ENCODE measurements at regions not wholly inside any gene's neighbourhood (a gene's known extent, or its start where the extent isn't known, plus 50 kb on each side); places are given as distances from the start of the nearest gene placed in this dataset.

DNA sequence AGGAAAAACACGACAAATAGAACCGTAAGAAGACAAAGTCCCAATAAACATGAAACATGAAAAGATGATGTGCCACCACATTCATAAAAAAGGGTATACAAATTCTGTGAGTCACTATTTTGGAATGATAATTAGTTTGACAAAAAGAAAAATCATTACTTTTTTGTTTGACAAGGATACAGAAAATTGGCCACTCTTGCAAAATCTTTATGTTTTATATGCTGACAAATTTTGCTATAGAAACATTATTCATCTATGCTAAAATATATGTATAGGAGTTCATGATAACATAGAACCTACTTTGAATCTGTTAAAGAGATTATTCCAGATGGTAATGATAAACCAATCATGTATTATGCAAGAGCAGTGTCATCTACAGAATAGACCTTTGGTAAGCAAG is 1201.0 kb downstream of the FSCB start:
- TF ChIP-seq NPAS2 (CRISPR knock-in tag; IDR thresholded peaks at IDR 0.05; ENCODE audit: borderline replicate concordance) (no peak), POLR2AphosphoS5 (IDR thresholded peaks at IDR 0.05; ENCODE audit: low read depth, low read length) (no peak), ESRRA (CRISPR knock-in tag; IDR thresholded peaks at IDR 0.05; ENCODE audit: low read depth) (no peak), ZNF451 (CRISPR knock-in tag; IDR thresholded peaks at IDR 0.05) (no peak), MXD1 (CRISPR knock-in tag; IDR thresholded peaks at IDR 0.05) (no peak), TAF1 (CRISPR knock-in tag; IDR thresholded peaks at IDR 0.05) (no peak), ZNF224 (CRISPR knock-in tag; IDR thresholded peaks at IDR 0.05) (no peak), KLF11 (CRISPR knock-in tag; IDR thresholded peaks at IDR 0.05) (no peak), YY1 (IDR thresholded peaks at IDR 0.05; ENCODE audit: insufficient read depth, insufficient replicate concordance, low read depth, low read length) (no peak)
- TF ChIP-seq, protein P1, sequence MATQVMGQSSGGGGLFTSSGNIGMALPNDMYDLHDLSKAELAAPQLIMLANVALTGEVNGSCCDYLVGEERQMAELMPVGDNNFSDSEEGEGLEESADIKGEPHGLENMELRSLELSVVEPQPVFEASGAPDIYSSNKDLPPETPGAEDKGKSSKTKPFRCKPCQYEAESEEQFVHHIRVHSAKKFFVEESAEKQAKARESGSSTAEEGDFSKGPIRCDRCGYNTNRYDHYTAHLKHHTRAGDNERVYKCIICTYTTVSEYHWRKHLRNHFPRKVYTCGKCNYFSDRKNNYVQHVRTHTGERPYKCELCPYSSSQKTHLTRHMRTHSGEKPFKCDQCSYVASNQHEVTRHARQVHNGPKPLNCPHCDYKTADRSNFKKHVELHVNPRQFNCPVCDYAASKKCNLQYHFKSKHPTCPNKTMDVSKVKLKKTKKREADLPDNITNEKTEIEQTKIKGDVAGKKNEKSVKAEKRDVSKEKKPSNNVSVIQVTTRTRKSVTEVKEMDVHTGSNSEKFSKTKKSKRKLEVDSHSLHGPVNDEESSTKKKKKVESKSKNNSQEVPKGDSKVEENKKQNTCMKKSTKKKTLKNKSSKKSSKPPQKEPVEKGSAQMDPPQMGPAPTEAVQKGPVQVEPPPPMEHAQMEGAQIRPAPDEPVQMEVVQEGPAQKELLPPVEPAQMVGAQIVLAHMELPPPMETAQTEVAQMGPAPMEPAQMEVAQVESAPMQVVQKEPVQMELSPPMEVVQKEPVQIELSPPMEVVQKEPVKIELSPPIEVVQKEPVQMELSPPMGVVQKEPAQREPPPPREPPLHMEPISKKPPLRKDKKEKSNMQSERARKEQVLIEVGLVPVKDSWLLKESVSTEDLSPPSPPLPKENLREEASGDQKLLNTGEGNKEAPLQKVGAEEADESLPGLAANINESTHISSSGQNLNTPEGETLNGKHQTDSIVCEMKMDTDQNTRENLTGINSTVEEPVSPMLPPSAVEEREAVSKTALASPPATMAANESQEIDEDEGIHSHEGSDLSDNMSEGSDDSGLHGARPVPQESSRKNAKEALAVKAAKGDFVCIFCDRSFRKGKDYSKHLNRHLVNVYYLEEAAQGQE (IDR thresholded peaks at IDR 0.05; ENCODE audit: borderline replicate concordance in 1 of 2, low read depth in 1 of 2, low read length in 2 of 2), result no peak
- TF ChIP-seq, protein P2, sequence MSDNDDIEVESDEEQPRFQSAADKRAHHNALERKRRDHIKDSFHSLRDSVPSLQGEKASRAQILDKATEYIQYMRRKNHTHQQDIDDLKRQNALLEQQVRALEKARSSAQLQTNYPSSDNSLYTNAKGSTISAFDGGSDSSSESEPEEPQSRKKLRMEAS (IDR thresholded peaks at IDR 0.05), result no peak
